Upper lobe of right lung (tissue), 1 donor: ENCODE measurements at regions not wholly inside any gene's neighbourhood (a gene's known extent, or its start where the extent isn't known, plus 50 kb on each side); places are given as distances from the start of the nearest gene placed in this dataset.

Experiments
- ATAC-seq: fragments of 200-7000 bp; cut with Tn5 transposase; one replicate; pipeline ENCODE4 v1.9.1; 2020; ENCODE audit warnings: mild to moderate bottlenecking, moderate library complexity
- DNase-seq: peaks from one replicate; pipeline ENCODE4 v3.0.0-alpha.2; 2020
- H3K27ac ChIP-seq: fragments of 200-600 bp; one replicate; pipeline ENCODE4 v1.8.0; 2022
- H3K27me3 ChIP-seq: fragments of 200-600 bp; one replicate; pipeline ENCODE4 v1.8.0; 2022; ENCODE audit warnings: mild to moderate bottlenecking
- H3K36me3 ChIP-seq: fragments of 200-600 bp; one replicate; pipeline ENCODE4 v1.8.0; 2022
- H3K4me1 ChIP-seq: fragments of 200-600 bp; one replicate; pipeline ENCODE4 v1.8.0; 2022
- H3K4me3 ChIP-seq: fragments of 200-600 bp; one replicate; pipeline ENCODE4 v1.8.0; 2022; ENCODE audit warnings: mild to moderate bottlenecking
- H3K9me3 ChIP-seq: fragments of 200-600 bp; one replicate; pipeline ENCODE4 v1.8.0; 2022
- intact Hi-C: fragments of 100-400 bp; cut with DNase I; formaldehyde crosslinking; loops from one replicate; pipeline ENCODE4 v1.11.0; 2022
- TF ChIP-seq, protein P1 (sequence below): fragments of 200-600 bp; IDR thresholded peaks from one replicate; pipeline ENCODE4 v1.8.0; 2022; ENCODE audit warnings: antibody characterized with exemption
- donor health status: DM: no; HTN: yes; CAD: no; lungs with severe emphysema.

GRCh38 chr18:62442391-62442790 lies 80.4 kb upstream of the ZCCHC2 start:
- Histone ChIP-seq H3K36me3 (no peaks in the 10 kb centered on the region), H3K9me3 (no peaks in the 10 kb centered on the region), H3K4me3 (no peak overlapping the region), H3K4me1 (peaks cover 11% of the 10 kb centered on the region), H3K27me3 (no peaks in the 10 kb centered on the region), H3K27ac (no peak overlapping the region)
- DNase-seq (no peak), ATAC-seq (no peak)
- intact Hi-C loops: no loop called here
- TF ChIP-seq, protein P1, sequence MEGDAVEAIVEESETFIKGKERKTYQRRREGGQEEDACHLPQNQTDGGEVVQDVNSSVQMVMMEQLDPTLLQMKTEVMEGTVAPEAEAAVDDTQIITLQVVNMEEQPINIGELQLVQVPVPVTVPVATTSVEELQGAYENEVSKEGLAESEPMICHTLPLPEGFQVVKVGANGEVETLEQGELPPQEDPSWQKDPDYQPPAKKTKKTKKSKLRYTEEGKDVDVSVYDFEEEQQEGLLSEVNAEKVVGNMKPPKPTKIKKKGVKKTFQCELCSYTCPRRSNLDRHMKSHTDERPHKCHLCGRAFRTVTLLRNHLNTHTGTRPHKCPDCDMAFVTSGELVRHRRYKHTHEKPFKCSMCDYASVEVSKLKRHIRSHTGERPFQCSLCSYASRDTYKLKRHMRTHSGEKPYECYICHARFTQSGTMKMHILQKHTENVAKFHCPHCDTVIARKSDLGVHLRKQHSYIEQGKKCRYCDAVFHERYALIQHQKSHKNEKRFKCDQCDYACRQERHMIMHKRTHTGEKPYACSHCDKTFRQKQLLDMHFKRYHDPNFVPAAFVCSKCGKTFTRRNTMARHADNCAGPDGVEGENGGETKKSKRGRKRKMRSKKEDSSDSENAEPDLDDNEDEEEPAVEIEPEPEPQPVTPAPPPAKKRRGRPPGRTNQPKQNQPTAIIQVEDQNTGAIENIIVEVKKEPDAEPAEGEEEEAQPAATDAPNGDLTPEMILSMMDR: no peak

- TF ChIP-seq, protein P1: no peak
- ATAC-seq: no peak
- intact Hi-C loops: no loop called here
Measured at GRCh38 chr18:62445386-62445917, 77.4 kb upstream of the ZCCHC2 start.

GRCh38 chr18:62446511-62446910 lies 76.3 kb upstream of the ZCCHC2 start:
- no peak overlapping the region for H3K4me3 ChIP-seq
- peaks cover 14% of the 10 kb centered on the region for H3K4me1 ChIP-seq
- H3K27ac ChIP-seq: no peak overlapping the region
- no peaks in the 10 kb centered on the region for H3K9me3 ChIP-seq
- no peak for DNase-seq
- ATAC-seq: no peak
- H3K27me3 ChIP-seq: no peaks in the 10 kb centered on the region
- H3K36me3 ChIP-seq: no peaks in the 10 kb centered on the region
- intact Hi-C loops: no loop called here
- TF ChIP-seq, protein P1: no peak

More at GRCh38 chr18:62445386-62445917, 77.4 kb upstream of the ZCCHC2 start:
- Histone ChIP-seq H3K4me3 (no peak overlapping the region), H3K27me3 (no peaks in the 10 kb centered on the region), H3K4me1 (peaks cover 3% of the 10 kb centered on the region), H3K36me3 (no peaks in the 10 kb centered on the region), H3K27ac (no peak overlapping the region), H3K9me3 (no peaks in the 10 kb centered on the region)
- DNase-seq: no peak

GRCh38 chr18:62447652-62448051 lies 75.2 kb upstream of the ZCCHC2 start:
- ATAC-seq (no peak), DNase-seq (no peak)
- Histone ChIP-seq H3K27me3 (no peaks in the 10 kb centered on the region), H3K27ac (no peak overlapping the region), H3K9me3 (no peaks in the 10 kb centered on the region), H3K4me1 (peaks cover 20% of the 10 kb centered on the region), H3K36me3 (no peaks in the 10 kb centered on the region), H3K4me3 (no peak overlapping the region)
- intact Hi-C loops: no loop called here
- TF ChIP-seq, protein P1: no peak

GRCh38 chr18:62448426-62448825 lies 74.4 kb upstream of the ZCCHC2 start:
- H3K9me3 ChIP-seq: no peaks in the 10 kb centered on the region
- no peak overlapping the region for H3K27ac ChIP-seq
- no peak for ATAC-seq
- H3K27me3 ChIP-seq: no peaks in the 10 kb centered on the region
- no peaks in the 10 kb centered on the region for H3K36me3 ChIP-seq
- no peak for DNase-seq
- TF ChIP-seq, protein P1: no peak
- intact Hi-C loops: no loop called here
- H3K4me3 ChIP-seq: no peak overlapping the region
- peaks cover 20% of the 10 kb centered on the region for H3K4me1 ChIP-seq

GRCh38 chr18:62449490-62450104 lies 73.2 kb upstream of the ZCCHC2 start:
- no peak overlapping the region for H3K27ac ChIP-seq
- H3K4me1 ChIP-seq: peaks cover 20% of the 10 kb centered on the region
- no peak overlapping the region for H3K4me3 ChIP-seq
- no peak for DNase-seq
- no peaks in the 10 kb centered on the region for H3K36me3 ChIP-seq
- H3K27me3 ChIP-seq: no peaks in the 10 kb centered on the region
- TF ChIP-seq, protein P1: no peak
- ATAC-seq: no peak
- no peaks in the 10 kb centered on the region for H3K9me3 ChIP-seq
- intact Hi-C loops: no loop called here
